OCI-LY3 (cell line): ENCODE measurements at regions not wholly inside any gene's neighbourhood (a gene's known extent, or its start where the extent isn't known, plus 50 kb on each side); places are given as distances from the start of the nearest gene placed in this dataset.

Experiments
- CTCF ChIP-seq: fragments of 200-600, 300-600 bp; sonication (generic); IDR thresholded peaks from 2 replicates; pipeline ENCODE4 v1.5.1; 2014; ENCODE audit warnings: antibody characterized with exemption, low read length, low read depth
- EZH2phosphoT487 ChIP-seq: fragments of 200-600 bp; shearing (Covaris generic); IDR thresholded peaks from 2 replicates; pipeline ENCODE4 v1.6.1; 2018; ENCODE audit warnings: antibody characterized with exemption, mixed run types, low read depth

GRCh38 chr11:69374946-69375310 lies 81.0 kb downstream of the MYEOV start:
- TF ChIP-seq CTCF (no peak), EZH2phosphoT487 (no peak)
